Large intestine (tissue), 3 donors: ENCODE measurements at regions not wholly inside any gene's neighbourhood (a gene's known extent, or its start where the extent isn't known, plus 50 kb on each side); places are given as distances from the start of the nearest gene placed in this dataset.
"Not testable (repeated sequence)": the region's sequence is repeated elsewhere in the genome, so short reads cannot be mapped to it uniquely, and the experiment has no call there.

Experiments used
- DNase-seq, 2 donors: peaks; one replicate each; pipeline versions ENCODE4 v3.0.0 to v3.0.0-alpha.2; 2013
- H3K27ac ChIP-seq: one replicate; pipeline ENCODE4 v1.5.1; 2013; ENCODE audit warnings: low read length
- H3K27me3 ChIP-seq: 2 replicates; pipeline ENCODE4 v1.6.1; 2013; ENCODE audit warnings: low read length; ENCODE audit not compliant: control insufficient read depth, insufficient read depth
- H3K36me3 ChIP-seq: 2 replicates; pipeline ENCODE4 v1.6.1; 2013; ENCODE audit warnings: low read length; ENCODE audit not compliant: control insufficient read depth, insufficient read depth
- H3K4me1 ChIP-seq: one replicate; pipeline ENCODE4 v1.6.1; 2013; ENCODE audit warnings: low read length; ENCODE audit not compliant: control insufficient read depth, insufficient read depth
- H3K4me3 ChIP-seq: one replicate; pipeline ENCODE4 v1.5.1; 2013; ENCODE audit warnings: low read length
- H3K9me3 ChIP-seq: one replicate; pipeline ENCODE4 v1.6.1; 2013; ENCODE audit warnings: mild to moderate bottlenecking, low read depth, low read length, moderate library complexity; ENCODE audit not compliant: control insufficient read depth
- WGBS: methylation state at CpG from one replicate; pipeline ENCODE4 v1.1.5; 2013; ENCODE audit warnings: low lambda C conversion rate; ENCODE audit not compliant: insufficient coverage; 5-methylcytosine and 5-hydroxymethylcytosine counted together

- Histone ChIP-seq H3K36me3 (no peaks in the 10 kb centered on the region), H3K4me1 (no peaks in the 10 kb centered on the region), H3K9me3 (no peaks in the 10 kb centered on the region), H3K27me3 (peaks cover 2% of the 10 kb centered on the region), H3K27ac (no peak overlapping the region), H3K4me3 (no peak overlapping the region)
- no peak for DNase-seq
- no CpG with 5 or more reads among the region's 1 CpG for WGBS
Observed at GRCh38 chr5:57360871-57361270, 121.7 kb downstream of the ACTBL2 start.

- H3K27me3 ChIP-seq, result peaks cover 2% of the 10 kb centered on the region
- no peak overlapping the region for H3K4me3 ChIP-seq
- no peaks in the 10 kb centered on the region for H3K9me3 ChIP-seq
- no CpG with 5 or more reads among the region's 5 CpGs for WGBS
- no peak overlapping the region for H3K27ac ChIP-seq
- no peaks in the 10 kb centered on the region for H3K4me1 ChIP-seq
- no peak for DNase-seq
- H3K36me3 ChIP-seq, result no peaks in the 10 kb centered on the region
Observed at GRCh38 chr5:57358796-57359592, 123.6 kb downstream of the ACTBL2 start.

- H3K4me1 ChIP-seq, H3K27me3 ChIP-seq, H3K4me3 ChIP-seq, H3K27ac ChIP-seq, DNase-seq, H3K36me3 ChIP-seq, H3K9me3 ChIP-seq: not testable (repeated sequence)
- WGBS, result no CpG with 5 or more reads among the region's 16 CpGs
Observed at GRCh38 chr5:57356850-57357249, 125.8 kb downstream of the ACTBL2 start.

- Histone ChIP-seq H3K36me3 (no peaks in the 10 kb centered on the region), H3K4me3 (no peak overlapping the region), H3K4me1 (no peaks in the 10 kb centered on the region), H3K27ac (no peak overlapping the region), H3K9me3 (no peaks in the 10 kb centered on the region), H3K27me3 (no peaks in the 10 kb centered on the region)
- no CpG with 5 or more reads among the region's 1 CpG for WGBS
- DNase-seq, result no peak
Observed at GRCh38 chr5:57349214-57349613, 133.4 kb downstream of the ACTBL2 start.

GRCh38 chr5:57348376-57349140 lies 134.1 kb downstream of the ACTBL2 start:
- Histone ChIP-seq H3K27me3 (no peaks in the 10 kb centered on the region), H3K36me3 (no peaks in the 10 kb centered on the region), H3K4me1 (no peaks in the 10 kb centered on the region), H3K4me3 (no peak overlapping the region), H3K9me3 (no peaks in the 10 kb centered on the region), H3K27ac (no peak overlapping the region)
- 92% methylated on average over 2 of the region's 7 CpGs for WGBS
- DNase-seq, result no peak

- no peak overlapping the region for H3K4me3 ChIP-seq
- H3K27me3 ChIP-seq, result no peaks in the 10 kb centered on the region
- H3K27ac ChIP-seq, result no peak overlapping the region
- no peaks in the 10 kb centered on the region for H3K4me1 ChIP-seq
- no CpG with 5 or more reads among the region's 2 CpGs for WGBS
- no peaks in the 10 kb centered on the region for H3K9me3 ChIP-seq
- DNase-seq, result no peak
- no peaks in the 10 kb centered on the region for H3K36me3 ChIP-seq
Observed at GRCh38 chr5:57346328-57346727, 136.3 kb downstream of the ACTBL2 start.

- Histone ChIP-seq H3K27me3 (no peaks in the 10 kb centered on the region), H3K36me3 (no peaks in the 10 kb centered on the region), H3K4me1 (no peaks in the 10 kb centered on the region), H3K27ac (no peak overlapping the region), H3K4me3 (no peak overlapping the region), H3K9me3 (no peaks in the 10 kb centered on the region)
- DNase-seq, result no peak
- no CpG with 5 or more reads among the region's 4 CpGs for WGBS
Observed at GRCh38 chr5:57341380-57341979, 141.1 kb downstream of the ACTBL2 start.

- WGBS, result no CpG with 5 or more reads among the region's 1 CpG
- no peak overlapping the region for H3K4me3 ChIP-seq
- H3K9me3 ChIP-seq, result no peaks in the 10 kb centered on the region
- DNase-seq, result no peak
- H3K36me3 ChIP-seq, result no peaks in the 10 kb centered on the region
- no peaks in the 10 kb centered on the region for H3K27me3 ChIP-seq
- H3K4me1 ChIP-seq, result no peaks in the 10 kb centered on the region
- no peak overlapping the region for H3K27ac ChIP-seq
Observed at GRCh38 chr5:57340681-57341080, 141.9 kb downstream of the ACTBL2 start.

GRCh38 chr5:57339521-57339920 lies 143.1 kb downstream of the ACTBL2 start:
- no peak for DNase-seq
- H3K4me3 ChIP-seq, result no peak overlapping the region
- no peaks in the 10 kb centered on the region for H3K27me3 ChIP-seq
- H3K36me3 ChIP-seq, result no peaks in the 10 kb centered on the region
- no peaks in the 10 kb centered on the region for H3K4me1 ChIP-seq
- no peaks in the 10 kb centered on the region for H3K9me3 ChIP-seq
- no peak overlapping the region for H3K27ac ChIP-seq
- WGBS, result no CpG with 5 or more reads among the region's 2 CpGs

- DNase-seq, result no peak
- Histone ChIP-seq H3K9me3 (no peaks in the 10 kb centered on the region), H3K4me1 (no peaks in the 10 kb centered on the region), H3K27ac (no peak overlapping the region), H3K36me3 (no peaks in the 10 kb centered on the region), H3K27me3 (no peaks in the 10 kb centered on the region), H3K4me3 (no peak overlapping the region)
- WGBS, result 17% methylated on average over 1 of the region's 3 CpGs
Observed at GRCh38 chr5:57338868-57339340, 143.7 kb downstream of the ACTBL2 start.
